Neuron (in vitro differentiated cells): ENCODE measurements at regions not wholly inside any gene's neighbourhood (a gene's known extent, or its start where the extent isn't known, plus 50 kb on each side); places are given as distances from the start of the nearest gene placed in this dataset.
A peak's percentile ranks its signal among the peaks of the same experiment; 100 is the strongest.
"Not testable (repeated sequence)": the region's sequence is repeated elsewhere in the genome, so short reads cannot be mapped to it uniquely, and the experiment has no call there.

Experiments
- H2AFZ ChIP-seq: one replicate; pipeline ENCODE4 v1.6.1; 2013; ENCODE audit warnings: low read depth, mild to moderate bottlenecking, inconsistent platforms, low read length, moderate library complexity
- H3K27me3 ChIP-seq: one replicate; pipeline ENCODE4 v1.6.1; 2013; ENCODE audit warnings: low read length; ENCODE audit not compliant: insufficient read depth
- H3K36me3 ChIP-seq: one replicate; pipeline ENCODE4 v1.6.1; 2013; ENCODE audit warnings: low read length; ENCODE audit not compliant: insufficient read depth
- H3K4me1 ChIP-seq: one replicate; pipeline ENCODE4 v1.6.1; 2013; ENCODE audit warnings: low read length; ENCODE audit not compliant: insufficient read depth
- H3K4me3 ChIP-seq: 2 replicates; pipeline ENCODE4 v1.5.1; 2013; ENCODE audit warnings: mild to moderate bottlenecking, low read length, moderate library complexity
- H3K9me3 ChIP-seq: one replicate; pipeline ENCODE4 v1.6.1; 2013; ENCODE audit warnings: low read length

GRCh38 chr5:91297994-91298393, 85.1 kb downstream of the ARRDC3 start:
- H2AFZ ChIP-seq: no peak overlapping the region
- H3K9me3 ChIP-seq: no peaks in the 10 kb centered on the region
- no peaks in the 10 kb centered on the region for H3K36me3 ChIP-seq
- no peaks in the 10 kb centered on the region for H3K27me3 ChIP-seq
- H3K4me3 ChIP-seq: no peak overlapping the region
- peaks cover 8% of the 10 kb centered on the region for H3K4me1 ChIP-seq

GRCh38 chr5:91296674-91297143, 86.4 kb downstream of the ARRDC3 start:
- Histone ChIP-seq H3K4me1 (peaks cover 21% of the 10 kb centered on the region), H3K4me3 (no peak overlapping the region), H2AFZ (no peak overlapping the region), H3K27me3 (no peaks in the 10 kb centered on the region), H3K36me3 (no peaks in the 10 kb centered on the region), H3K9me3 (no peaks in the 10 kb centered on the region)

- H3K9me3 ChIP-seq, H3K36me3 ChIP-seq, H3K4me3 ChIP-seq, H3K27me3 ChIP-seq, H2AFZ ChIP-seq: not testable (repeated sequence)
- peaks cover 27% of the 10 kb centered on the region for H3K4me1 ChIP-seq
These were observed 87.0 kb downstream of the ARRDC3 start for GRCh38 chr5:91296102-91296501.

GRCh38 chr5:91293131-91293530, 90.0 kb downstream of the ARRDC3 start:
- no peak overlapping the region for H2AFZ ChIP-seq
- H3K36me3 ChIP-seq: no peaks in the 10 kb centered on the region
- no peaks in the 10 kb centered on the region for H3K27me3 ChIP-seq
- no peak overlapping the region for H3K4me3 ChIP-seq
- H3K4me1 ChIP-seq: peaks cover 28% of the 10 kb centered on the region
- no peaks in the 10 kb centered on the region for H3K9me3 ChIP-seq

- Histone ChIP-seq H3K36me3 (no peaks in the 10 kb centered on the region), H3K9me3 (no peaks in the 10 kb centered on the region), H3K4me3 (no peak overlapping the region), H2AFZ (no peak overlapping the region), H3K4me1 (peaks cover 28% of the 10 kb centered on the region), H3K27me3 (no peaks in the 10 kb centered on the region)
These were observed 91.2 kb downstream of the ARRDC3 start for GRCh38 chr5:91291628-91292569.

GRCh38 chr5:91288118-91288916, 94.8 kb downstream of the ARRDC3 start:
- Histone ChIP-seq H3K4me3 (no peak overlapping the region), H3K4me1 (peaks cover 23% of the 10 kb centered on the region)

GRCh38 chr5:91285062-91285461, 98.1 kb downstream of the ARRDC3 start:
- H3K4me3 ChIP-seq, H3K9me3 ChIP-seq, H3K27me3 ChIP-seq, H2AFZ ChIP-seq, H3K36me3 ChIP-seq: not testable (repeated sequence)
- H3K4me1 ChIP-seq: peaks cover 11% of the 10 kb centered on the region

More at GRCh38 chr5:91288118-91288916, 94.8 kb downstream of the ARRDC3 start:
- H2AFZ ChIP-seq: no peak overlapping the region
- H3K9me3 ChIP-seq: no peaks in the 10 kb centered on the region
- H3K27me3 ChIP-seq: no peaks in the 10 kb centered on the region
- no peaks in the 10 kb centered on the region for H3K36me3 ChIP-seq

- Histone ChIP-seq H3K36me3 (no peaks in the 10 kb centered on the region), H3K9me3 (no peaks in the 10 kb centered on the region), H3K4me1 (peaks cover 14% of the 10 kb centered on the region), H3K27me3 (no peaks in the 10 kb centered on the region), H2AFZ (no peak overlapping the region), H3K4me3 (no peak overlapping the region)
These were observed 99.2 kb downstream of the ARRDC3 start for GRCh38 chr5:91283899-91284298.

- Histone ChIP-seq H3K27me3 (no peaks in the 10 kb centered on the region), H3K36me3 (no peaks in the 10 kb centered on the region), H3K9me3 (no peaks in the 10 kb centered on the region), H2AFZ (no peak overlapping the region), H3K4me3 (no peak overlapping the region), H3K4me1 (peaks cover 14% of the 10 kb centered on the region)
These were observed 99.8 kb downstream of the ARRDC3 start for GRCh38 chr5:91283326-91283725.

GRCh38 chr5:91282210-91282609, 100.9 kb downstream of the ARRDC3 start:
- no peak overlapping the region for H2AFZ ChIP-seq
- no peaks in the 10 kb centered on the region for H3K36me3 ChIP-seq
- peaks cover 14% of the 10 kb centered on the region for H3K4me1 ChIP-seq
- no peaks in the 10 kb centered on the region for H3K9me3 ChIP-seq
- no peaks in the 10 kb centered on the region for H3K27me3 ChIP-seq
- H3K4me3 ChIP-seq: no peak overlapping the region

GRCh38 chr5:91281401-91281800, 101.7 kb downstream of the ARRDC3 start:
- Histone ChIP-seq H3K4me1 (peaks cover 14% of the 10 kb centered on the region), H3K9me3 (no peaks in the 10 kb centered on the region), H3K27me3 (no peaks in the 10 kb centered on the region), H2AFZ (peak overlapping the region; percentile 98), H3K4me3 (no peak overlapping the region), H3K36me3 (no peaks in the 10 kb centered on the region)

- peak overlapping the region; percentile 92 for H3K4me3 ChIP-seq
- H3K36me3 ChIP-seq: no peaks in the 10 kb centered on the region
- no peaks in the 10 kb centered on the region for H3K9me3 ChIP-seq
- no peaks in the 10 kb centered on the region for H3K27me3 ChIP-seq
- peaks cover 14% of the 10 kb centered on the region for H3K4me1 ChIP-seq
- peak overlapping the region; percentile 98 for H2AFZ ChIP-seq
These were observed 102.5 kb downstream of the ARRDC3 start for GRCh38 chr5:91280362-91281269.
